ENCODE measurements at regions not wholly inside any gene's neighbourhood (a gene's known extent, or its start where the extent isn't known, plus 50 kb on each side); places are given as distances from the start of the nearest gene placed in this dataset.
"Not testable (repeated sequence)": the region's sequence is repeated elsewhere in the genome, so short reads cannot be mapped to it uniquely, and the experiment has no call there.

DNA sequence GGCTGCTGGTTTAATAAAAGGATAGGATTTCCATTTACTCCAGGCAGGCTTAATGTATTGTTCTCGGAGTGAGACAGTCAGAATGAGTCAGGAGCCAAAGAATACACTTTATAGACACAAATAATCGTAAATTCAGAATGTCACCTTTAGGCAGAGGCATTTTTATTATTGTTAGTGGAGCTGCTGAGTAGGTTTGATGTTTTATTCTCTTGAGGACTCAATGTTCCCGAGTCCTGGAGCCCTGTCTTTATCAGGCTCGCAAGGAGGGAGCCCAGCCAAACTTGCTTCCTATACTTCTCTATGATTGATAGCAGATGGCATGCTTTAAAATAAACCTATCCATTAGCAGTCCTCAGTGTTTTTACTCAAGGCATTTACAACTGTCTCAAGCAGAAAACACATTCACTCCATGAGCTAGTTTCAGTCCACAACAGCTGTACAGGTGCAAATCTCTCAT is 492.3 kb upstream of the ZEB2 start:
- peak; percentile 57 for DNase-seq

DNA sequence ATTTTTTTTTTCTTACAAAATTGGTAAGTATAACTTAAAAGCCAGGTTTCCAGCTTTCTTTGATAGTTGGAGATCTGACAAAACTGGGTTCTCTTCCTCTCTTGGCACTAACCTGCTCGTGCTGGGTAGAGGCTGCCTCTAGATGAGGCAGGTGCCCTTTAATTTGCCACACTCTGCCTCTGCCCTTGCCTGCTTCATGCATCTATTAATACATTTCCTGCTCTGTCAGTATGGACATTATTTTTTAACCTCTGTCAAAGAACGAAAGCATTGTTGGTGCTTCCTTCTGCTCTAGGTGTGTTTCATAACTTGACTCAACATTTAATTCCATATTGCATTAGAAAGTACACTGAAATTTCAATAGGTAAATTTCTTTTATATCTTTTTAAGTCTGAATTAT is 490.7 kb upstream of the ZEB2 start:
- no peak for DNase-seq

DNA sequence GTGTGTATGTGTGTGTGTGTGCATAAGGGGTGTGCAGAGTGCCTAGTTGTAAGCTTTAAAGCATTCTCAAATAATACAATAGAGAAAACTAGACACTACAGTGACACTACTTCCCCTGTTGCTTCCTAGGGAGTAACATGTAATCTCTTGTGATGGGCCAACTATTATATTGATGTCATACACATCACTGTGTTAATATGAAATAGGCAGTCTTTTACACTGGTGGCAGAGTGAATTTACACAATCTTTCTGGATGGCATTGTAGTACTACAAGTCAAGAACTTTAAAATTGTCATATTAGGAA is 488.0 kb upstream of the ZEB2 start:
- DNase-seq: no peak

GRCh38 chr2:145007093-145007959 is 487.4 kb upstream of the ZEB2 start:
- peak; percentile 98 for DNase-seq

GRCh38 chr2:145002624-145003023 is 482.7 kb upstream of the ZEB2 start:
- DNase-seq: no peak

DNA sequence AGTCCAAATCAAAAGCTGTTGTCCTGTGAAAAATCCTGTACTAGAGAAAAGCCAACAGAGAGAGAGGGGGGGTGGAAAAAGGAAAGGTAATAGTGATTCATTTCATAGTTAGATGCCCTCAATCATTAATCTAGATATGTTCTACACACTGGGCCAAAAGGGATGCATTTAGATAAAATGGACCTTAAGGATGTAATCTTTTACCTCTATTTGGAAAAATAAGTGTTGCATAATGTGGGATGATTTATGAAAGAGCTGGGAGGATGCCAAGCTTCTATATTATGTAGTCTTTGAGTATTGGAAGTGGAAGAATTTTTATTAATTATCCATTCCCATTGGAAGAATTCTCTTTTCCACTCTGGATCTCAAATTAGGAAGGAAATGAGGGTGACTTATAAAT is 480.5 kb upstream of the ZEB2 start:
- DNase-seq: no peak

- DNase-seq: no peak
These were observed 480.0 kb upstream of the ZEB2 start for GRCh38 chr2:144999936-145000335.

GRCh38 chr2:144999071-144999875 is 479.4 kb upstream of the ZEB2 start:
- no peak for DNase-seq

- DNase-seq: no peak
These were observed 478.5 kb upstream of the ZEB2 start for GRCh38 chr2:144998435-144998834.

GRCh38 chr2:144996225-144996795 is 476.4 kb upstream of the ZEB2 start:
- DNase-seq: peak; percentile 64

GRCh38 chr2:144995482-144995881 is 475.6 kb upstream of the ZEB2 start:
- DNase-seq: peak; percentile 45

- DNase-seq: no peak
These were observed 470.7 kb upstream of the ZEB2 start for GRCh38 chr2:144990661-144991060.

DNA sequence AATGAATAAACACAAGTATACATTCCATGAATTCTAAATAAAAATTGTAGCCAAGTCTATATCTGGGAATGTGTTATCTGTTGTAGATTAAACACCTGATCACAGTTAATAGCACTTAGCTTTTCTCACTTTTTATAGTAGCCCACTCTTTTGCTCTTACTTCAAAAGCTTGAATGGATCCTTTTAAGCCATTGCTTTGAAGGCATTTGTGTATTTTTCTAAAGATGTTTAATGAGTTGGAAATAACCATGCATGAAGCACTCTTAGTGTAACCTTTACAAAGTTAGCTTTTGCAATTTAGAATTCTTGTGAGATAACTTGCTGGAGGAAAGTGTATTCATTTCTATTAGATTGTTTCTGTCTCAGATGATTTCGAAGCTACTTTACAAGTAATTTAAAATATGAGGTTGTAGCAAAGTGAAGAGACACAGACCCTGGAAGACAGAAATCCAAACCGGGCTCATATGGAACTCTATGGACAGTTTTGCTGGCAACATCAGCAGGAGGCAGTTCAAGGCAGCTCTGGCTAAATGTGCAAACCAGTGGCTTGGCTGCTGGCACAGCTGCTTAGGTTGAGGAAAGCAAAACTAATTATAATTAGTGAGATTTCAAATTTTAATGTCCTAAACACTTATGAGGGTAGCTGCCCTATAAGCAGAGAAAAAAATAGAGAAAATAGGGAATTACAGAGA is 469.8 kb upstream of the ZEB2 start:
- DNase-seq: no peak

DNA sequence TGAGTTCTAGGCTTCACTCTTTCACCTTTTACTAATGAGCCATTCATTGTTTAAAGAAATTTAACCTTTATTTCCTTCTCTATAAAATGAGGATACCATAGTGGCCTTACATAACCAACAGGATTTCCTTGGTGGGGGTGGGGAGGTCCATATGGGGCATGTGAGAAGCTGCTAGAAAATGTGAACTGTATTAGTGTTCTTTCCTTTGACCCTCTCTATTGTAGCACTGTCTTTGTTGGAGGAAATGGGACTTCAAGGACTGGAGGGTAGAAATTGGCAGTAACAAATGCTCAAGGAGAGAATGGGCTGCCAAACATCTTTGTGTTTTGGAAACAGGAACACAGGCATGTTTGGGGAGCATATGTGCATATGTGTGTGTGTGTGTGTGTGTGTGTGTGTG is 468.7 kb upstream of the ZEB2 start:
- no peak for DNase-seq

- DNase-seq: no peak
These were observed 466.8 kb upstream of the ZEB2 start for GRCh38 chr2:144986691-144987090.

DNA sequence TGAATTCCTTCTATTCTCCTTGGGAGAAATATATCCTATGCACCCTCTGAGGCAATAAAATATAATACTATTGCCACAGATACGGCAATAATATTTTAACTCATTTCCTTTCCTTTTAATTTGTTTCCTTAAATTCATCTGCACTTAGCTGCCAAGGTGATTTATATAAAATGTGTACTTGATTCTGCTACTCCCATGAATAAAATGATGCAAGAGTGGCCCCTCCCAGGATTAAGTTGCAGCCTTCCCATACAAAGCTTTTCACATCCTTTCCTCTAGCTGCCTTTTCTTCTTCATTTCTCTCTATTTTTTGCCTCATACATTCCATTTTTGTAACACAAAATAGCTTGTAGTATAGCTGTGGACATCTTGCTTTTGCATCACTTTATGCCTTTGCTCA is 464.1 kb upstream of the ZEB2 start:
- DNase-seq: no peak

GRCh38 chr2:144983107-144983506 is 463.2 kb upstream of the ZEB2 start:
- peak; percentile 43 for DNase-seq

DNA sequence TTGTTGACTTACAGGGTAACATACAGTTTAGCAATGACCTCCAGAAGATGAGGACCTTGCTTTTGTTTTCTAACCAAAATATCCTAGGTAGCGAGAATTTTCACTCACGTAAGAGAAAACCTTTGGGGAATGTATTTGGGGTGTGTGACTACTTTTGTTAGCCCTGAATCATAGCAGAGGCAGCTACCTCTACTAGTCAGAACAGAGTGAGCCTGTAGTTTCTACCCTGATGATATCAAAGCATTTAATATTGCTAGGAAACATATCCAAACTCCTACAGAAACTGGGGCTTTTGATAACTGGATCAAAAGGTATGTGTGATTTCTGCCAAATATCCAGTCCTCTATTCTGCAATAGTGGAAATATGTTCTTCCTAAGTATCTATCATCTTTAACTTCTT is 462.6 kb upstream of the ZEB2 start:
- DNase-seq: no peak

DNA sequence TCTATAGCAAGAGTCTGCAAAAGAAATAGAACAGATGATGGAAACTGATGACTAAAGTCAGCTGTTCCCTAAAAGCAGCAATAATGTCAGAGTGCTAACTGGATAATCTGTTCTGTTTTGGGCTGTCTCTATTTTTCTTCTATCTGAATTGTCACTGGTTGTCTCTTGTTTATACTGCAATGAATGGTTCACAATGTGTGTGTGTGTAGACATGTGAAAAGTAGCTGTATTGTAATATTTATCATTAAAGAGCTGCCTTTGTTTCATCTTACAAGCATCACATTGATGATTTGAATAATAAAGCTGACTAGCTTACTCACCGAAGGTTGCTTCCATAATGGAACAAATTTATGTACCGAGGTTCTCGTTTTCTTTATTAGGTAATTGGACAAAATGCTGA is 456.0 kb upstream of the ZEB2 start:
- no peak for DNase-seq

DNA sequence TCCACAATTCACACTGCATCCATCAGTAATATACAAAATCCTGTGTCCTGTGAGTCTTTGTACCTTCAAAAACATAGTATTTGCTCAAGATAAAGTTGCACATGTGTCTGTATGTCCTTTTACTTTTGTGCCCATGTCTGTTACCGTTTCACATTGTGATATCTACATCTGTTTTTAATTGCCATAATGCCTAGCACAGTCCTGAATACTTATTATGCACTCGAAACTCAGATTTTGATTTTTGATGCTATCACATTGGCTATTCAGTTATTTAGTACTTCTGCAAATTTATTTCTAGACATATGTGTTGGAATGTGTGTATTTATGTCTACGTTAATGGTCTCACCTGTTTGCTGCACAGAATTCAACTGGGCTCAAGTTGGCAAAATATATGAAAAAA is 452.8 kb upstream of the ZEB2 start:
- DNase-seq: no peak

GRCh38 chr2:144971786-144972335 is 451.9 kb upstream of the ZEB2 start:
- DNase-seq: no peak

DNA sequence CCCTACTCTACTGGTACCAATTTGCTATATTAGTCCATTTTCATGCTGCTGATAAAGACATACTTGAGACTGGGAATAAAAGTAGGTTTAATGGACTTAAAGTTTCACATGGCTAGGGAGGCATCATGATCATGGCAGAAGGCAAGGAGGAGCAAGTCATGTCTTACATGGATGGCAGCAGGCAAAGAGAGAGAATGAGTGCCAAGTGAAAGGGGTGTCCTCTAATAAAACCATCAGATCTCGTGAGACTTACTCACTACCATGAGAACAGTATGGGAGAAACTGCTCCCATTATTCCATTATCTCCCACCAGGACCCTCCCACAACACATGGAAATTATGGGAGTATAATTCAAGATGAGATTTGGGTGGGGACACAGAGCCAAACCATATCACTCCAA is 450.5 kb upstream of the ZEB2 start:
- DNase-seq: not testable (repeated sequence)

GRCh38 chr2:144969564-144969963 is 449.6 kb upstream of the ZEB2 start:
- not testable (repeated sequence) for DNase-seq
